Limb (tissue), 2 donors: ENCODE measurements at regions not wholly inside any gene's neighbourhood (a gene's known extent, or its start where the extent isn't known, plus 50 kb on each side); places are given as distances from the start of the nearest gene placed in this dataset.

ENCODE experiments used
- DNase-seq, 2 donors: peaks; one replicate each; pipeline ENCODE4 v3.0.0-alpha.2; 2016; ENCODE audit errors: extremely low spot score in 2 of 2

- DNase-seq: no peak
Measured at GRCh38 chr9:136597141-136597885, 51.5 kb upstream of the NOTCH1 start.

GRCh38 chr9:136596630-136597031, 50.8 kb upstream of the NOTCH1 start:
- no peak for DNase-seq

GRCh38 chr9:136596217-136596616, 50.4 kb upstream of the NOTCH1 start:
- DNase-seq: no peak

DNA sequence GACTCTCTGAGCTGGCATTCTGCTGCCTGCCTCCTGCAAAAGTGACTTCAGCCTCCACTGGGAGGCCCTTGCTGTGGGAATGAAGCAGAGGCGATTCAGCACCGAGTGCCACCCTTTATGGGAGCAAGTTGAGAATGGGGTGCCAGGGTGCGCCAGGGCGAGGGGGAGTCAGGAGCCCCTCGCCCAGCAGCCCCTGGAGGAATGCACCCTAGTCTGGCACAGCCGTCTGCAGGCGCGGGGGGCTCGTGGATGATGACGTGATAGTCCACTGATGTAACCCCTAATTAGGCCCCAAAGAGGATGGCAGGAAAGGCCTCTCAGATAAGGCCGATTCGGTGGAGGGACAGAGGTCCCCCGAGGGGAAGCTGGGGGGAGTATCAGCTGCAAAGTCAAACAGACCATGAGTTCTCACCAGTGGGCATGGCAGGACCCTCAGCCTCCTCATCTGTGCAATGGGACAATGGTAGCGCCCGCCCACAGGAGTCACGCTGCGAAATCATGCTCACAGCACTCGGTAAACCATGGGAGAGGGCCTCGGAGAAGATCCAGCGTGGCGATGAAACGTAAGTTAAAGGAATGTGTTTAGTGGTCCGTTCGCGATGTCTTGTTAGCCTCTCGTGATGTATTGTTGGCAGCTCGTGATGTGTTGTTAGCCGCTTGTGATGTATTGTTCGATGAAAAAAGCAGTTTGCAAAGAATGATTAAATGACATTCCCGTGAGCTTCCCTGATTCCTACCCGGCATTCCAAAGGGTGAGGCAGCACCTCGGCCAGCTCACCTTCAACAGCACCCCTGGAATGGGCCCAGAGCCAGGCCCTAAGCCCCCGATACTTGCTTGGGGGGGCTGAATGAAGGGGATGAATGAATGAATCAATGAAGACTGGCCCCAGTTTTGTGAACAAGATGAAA, 49.7 kb upstream of the NOTCH1 start:
- DNase-seq: no peak
